Neural cell (in vitro differentiated cells): ENCODE measurements at regions not wholly inside any gene's neighbourhood (a gene's known extent, or its start where the extent isn't known, plus 50 kb on each side); places are given as distances from the start of the nearest gene placed in this dataset.

ENCODE experiments used
- EP300 ChIP-seq: fragments of 450-650 bp; conservative IDR thresholded peaks from 2 replicates; pipeline ENCODE4 v1.6.1; 2014; ENCODE audit warnings: antibody characterized with exemption, mild to moderate bottlenecking, moderate library complexity; ENCODE audit not compliant: poor library complexity, severe bottlenecking
- EZH2 ChIP-seq: fragments of 200-600, 300-800 bp; shearing (Covaris generic), sonication (generic); IDR thresholded peaks from 2 replicates; pipeline ENCODE4 v1.6.1; 2014; ENCODE audit warnings: antibody characterized with exemption, low read length, borderline replicate concordance, mild to moderate bottlenecking; ENCODE audit not compliant: insufficient read depth, poor library complexity, severe bottlenecking
- MXI1 ChIP-seq: fragments of 450-650 bp; conservative IDR thresholded peaks from 2 replicates; pipeline ENCODE4 v1.6.1; 2014; ENCODE audit warnings: antibody characterized with exemption, mild to moderate bottlenecking; ENCODE audit not compliant: poor library complexity, severe bottlenecking
- POLR2AphosphoS5 ChIP-seq: IDR thresholded peaks from 2 replicates; pipeline ENCODE4 v1.6.1; 2012
- RAD21 ChIP-seq: fragments of 450-650 bp; conservative IDR thresholded peaks from 2 replicates; pipeline ENCODE4 v1.6.1; 2014; ENCODE audit warnings: antibody characterized with exemption, mild to moderate bottlenecking, moderate library complexity
- SMC3 ChIP-seq: fragments of 450-650 bp; conservative IDR thresholded peaks from 2 replicates; pipeline ENCODE4 v1.6.1; 2014; ENCODE audit warnings: antibody characterized with exemption, mild to moderate bottlenecking, moderate library complexity; ENCODE audit not compliant: poor library complexity
- TAF1 ChIP-seq: IDR thresholded peaks from 2 replicates; pipeline ENCODE4 v1.6.1; 2012; ENCODE audit warnings: low read depth
- TF ChIP-seq, protein P1 (sequence below): fragments of 450-650 bp; IDR thresholded peaks from 2 replicates; pipeline ENCODE4 v1.5.1; 2014; ENCODE audit warnings: antibody characterized with exemption, mild to moderate bottlenecking, moderate library complexity; ENCODE audit not compliant: poor library complexity, severe bottlenecking
- TF ChIP-seq, protein P2 (sequence below): IDR thresholded peaks from 2 replicates; pipeline ENCODE4 v1.6.1; 2012; ENCODE audit warnings: borderline replicate concordance

DNA sequence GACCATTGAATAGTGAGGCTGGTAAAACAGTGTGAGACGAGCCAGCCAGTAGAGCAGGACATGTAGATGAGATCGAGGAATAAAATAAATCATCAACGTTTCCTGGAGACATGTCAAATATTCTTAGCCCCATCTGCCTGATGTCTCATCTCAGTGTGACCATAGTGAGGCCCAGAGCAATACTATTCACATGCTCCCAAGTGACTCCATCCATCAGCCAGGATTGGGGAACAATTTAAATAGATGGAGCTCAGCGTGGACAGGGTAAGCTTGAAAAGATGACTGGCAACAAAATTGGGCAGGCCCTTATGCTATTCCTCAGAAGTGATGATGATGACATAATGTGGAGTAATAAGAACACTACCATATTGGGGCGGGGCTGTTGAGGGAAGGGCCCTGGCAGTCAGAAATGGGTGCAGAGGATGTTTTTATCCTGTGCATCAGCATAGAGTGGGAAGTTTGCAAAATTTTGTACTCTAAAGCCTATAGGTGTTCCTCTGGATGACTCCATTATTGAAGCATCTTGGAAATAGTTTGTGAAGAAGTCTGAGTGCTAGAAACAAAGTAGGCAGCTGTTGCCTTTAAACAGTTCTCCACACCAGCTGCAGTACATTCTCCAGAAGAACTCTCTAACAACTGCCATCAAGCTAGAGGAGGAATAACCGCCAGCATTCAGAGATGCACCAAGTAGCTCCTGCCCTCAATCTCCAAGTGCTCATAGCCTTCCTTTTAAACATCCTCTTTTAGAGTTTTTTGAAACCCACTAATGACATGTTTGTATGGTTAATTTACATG, 333.0 kb downstream of the DCHS2 start:
- TF ChIP-seq, protein P1, sequence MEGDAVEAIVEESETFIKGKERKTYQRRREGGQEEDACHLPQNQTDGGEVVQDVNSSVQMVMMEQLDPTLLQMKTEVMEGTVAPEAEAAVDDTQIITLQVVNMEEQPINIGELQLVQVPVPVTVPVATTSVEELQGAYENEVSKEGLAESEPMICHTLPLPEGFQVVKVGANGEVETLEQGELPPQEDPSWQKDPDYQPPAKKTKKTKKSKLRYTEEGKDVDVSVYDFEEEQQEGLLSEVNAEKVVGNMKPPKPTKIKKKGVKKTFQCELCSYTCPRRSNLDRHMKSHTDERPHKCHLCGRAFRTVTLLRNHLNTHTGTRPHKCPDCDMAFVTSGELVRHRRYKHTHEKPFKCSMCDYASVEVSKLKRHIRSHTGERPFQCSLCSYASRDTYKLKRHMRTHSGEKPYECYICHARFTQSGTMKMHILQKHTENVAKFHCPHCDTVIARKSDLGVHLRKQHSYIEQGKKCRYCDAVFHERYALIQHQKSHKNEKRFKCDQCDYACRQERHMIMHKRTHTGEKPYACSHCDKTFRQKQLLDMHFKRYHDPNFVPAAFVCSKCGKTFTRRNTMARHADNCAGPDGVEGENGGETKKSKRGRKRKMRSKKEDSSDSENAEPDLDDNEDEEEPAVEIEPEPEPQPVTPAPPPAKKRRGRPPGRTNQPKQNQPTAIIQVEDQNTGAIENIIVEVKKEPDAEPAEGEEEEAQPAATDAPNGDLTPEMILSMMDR: no peak
- TF ChIP-seq EP300: no peak
- TF ChIP-seq RAD21: no peak
- no peak for TF ChIP-seq EZH2
- TF ChIP-seq MXI1: no peak
- TF ChIP-seq POLR2AphosphoS5: no peak
- TF ChIP-seq, protein P2, sequence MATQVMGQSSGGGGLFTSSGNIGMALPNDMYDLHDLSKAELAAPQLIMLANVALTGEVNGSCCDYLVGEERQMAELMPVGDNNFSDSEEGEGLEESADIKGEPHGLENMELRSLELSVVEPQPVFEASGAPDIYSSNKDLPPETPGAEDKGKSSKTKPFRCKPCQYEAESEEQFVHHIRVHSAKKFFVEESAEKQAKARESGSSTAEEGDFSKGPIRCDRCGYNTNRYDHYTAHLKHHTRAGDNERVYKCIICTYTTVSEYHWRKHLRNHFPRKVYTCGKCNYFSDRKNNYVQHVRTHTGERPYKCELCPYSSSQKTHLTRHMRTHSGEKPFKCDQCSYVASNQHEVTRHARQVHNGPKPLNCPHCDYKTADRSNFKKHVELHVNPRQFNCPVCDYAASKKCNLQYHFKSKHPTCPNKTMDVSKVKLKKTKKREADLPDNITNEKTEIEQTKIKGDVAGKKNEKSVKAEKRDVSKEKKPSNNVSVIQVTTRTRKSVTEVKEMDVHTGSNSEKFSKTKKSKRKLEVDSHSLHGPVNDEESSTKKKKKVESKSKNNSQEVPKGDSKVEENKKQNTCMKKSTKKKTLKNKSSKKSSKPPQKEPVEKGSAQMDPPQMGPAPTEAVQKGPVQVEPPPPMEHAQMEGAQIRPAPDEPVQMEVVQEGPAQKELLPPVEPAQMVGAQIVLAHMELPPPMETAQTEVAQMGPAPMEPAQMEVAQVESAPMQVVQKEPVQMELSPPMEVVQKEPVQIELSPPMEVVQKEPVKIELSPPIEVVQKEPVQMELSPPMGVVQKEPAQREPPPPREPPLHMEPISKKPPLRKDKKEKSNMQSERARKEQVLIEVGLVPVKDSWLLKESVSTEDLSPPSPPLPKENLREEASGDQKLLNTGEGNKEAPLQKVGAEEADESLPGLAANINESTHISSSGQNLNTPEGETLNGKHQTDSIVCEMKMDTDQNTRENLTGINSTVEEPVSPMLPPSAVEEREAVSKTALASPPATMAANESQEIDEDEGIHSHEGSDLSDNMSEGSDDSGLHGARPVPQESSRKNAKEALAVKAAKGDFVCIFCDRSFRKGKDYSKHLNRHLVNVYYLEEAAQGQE: no peak
- no peak for TF ChIP-seq TAF1
- TF ChIP-seq SMC3: no peak
